Fibroblast of lung (primary cell): ENCODE measurements at regions not wholly inside any gene's neighbourhood (a gene's known extent, or its start where the extent isn't known, plus 50 kb on each side); places are given as distances from the start of the nearest gene placed in this dataset.

Experiments used
- EZH2 ChIP-seq: IDR thresholded peaks from 2 replicates; pipeline ENCODE4 v1.5.1; 2012; ENCODE audit warnings: low read length, control low read depth, mild to moderate bottlenecking; ENCODE audit errors: missing control alignments
- TF ChIP-seq, protein P1 (sequence below), 2 donors: IDR thresholded peaks in 1 of 2; conservative IDR thresholded peaks in 1 of 2; 1 replicate in 1 of 2; 2 replicates in 1 of 2; pipeline ENCODE4 v1.5.1; 2011 to 2012; ENCODE audit warnings: low read length in 2 of 2, control low read depth in 1 of 2, inconsistent platforms in 1 of 2, low read depth in 1 of 2, mild to moderate bottlenecking in 1 of 2

DNA sequence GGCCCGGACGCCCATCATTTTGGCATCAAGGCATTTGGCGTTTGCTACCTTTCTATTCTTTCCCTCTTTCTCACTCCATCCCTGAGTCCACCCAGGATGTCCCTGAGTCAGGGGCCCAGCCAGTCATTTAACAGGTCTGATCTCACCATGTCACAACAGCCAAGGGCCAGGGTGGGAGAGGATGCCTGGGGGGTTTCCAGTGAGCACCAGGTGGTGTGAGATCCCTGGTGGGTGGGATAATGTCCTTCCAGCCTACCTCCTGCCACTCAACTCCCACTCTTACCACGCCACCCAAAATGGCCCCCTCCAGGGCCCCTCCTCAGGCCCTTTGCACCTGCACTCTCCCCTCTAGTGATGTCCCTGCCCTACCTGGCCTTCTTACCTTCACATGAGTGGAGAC is 310.8 kb downstream of the BCL11B start:
- TF ChIP-seq, protein P1, sequence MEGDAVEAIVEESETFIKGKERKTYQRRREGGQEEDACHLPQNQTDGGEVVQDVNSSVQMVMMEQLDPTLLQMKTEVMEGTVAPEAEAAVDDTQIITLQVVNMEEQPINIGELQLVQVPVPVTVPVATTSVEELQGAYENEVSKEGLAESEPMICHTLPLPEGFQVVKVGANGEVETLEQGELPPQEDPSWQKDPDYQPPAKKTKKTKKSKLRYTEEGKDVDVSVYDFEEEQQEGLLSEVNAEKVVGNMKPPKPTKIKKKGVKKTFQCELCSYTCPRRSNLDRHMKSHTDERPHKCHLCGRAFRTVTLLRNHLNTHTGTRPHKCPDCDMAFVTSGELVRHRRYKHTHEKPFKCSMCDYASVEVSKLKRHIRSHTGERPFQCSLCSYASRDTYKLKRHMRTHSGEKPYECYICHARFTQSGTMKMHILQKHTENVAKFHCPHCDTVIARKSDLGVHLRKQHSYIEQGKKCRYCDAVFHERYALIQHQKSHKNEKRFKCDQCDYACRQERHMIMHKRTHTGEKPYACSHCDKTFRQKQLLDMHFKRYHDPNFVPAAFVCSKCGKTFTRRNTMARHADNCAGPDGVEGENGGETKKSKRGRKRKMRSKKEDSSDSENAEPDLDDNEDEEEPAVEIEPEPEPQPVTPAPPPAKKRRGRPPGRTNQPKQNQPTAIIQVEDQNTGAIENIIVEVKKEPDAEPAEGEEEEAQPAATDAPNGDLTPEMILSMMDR (conservative IDR thresholded peaks at IDR 0.05 in 1 of 2, IDR thresholded peaks at IDR 0.05 in 1 of 2; ENCODE audit: low read depth in 1 of 2, low read length in 2 of 2): no peak
- TF ChIP-seq EZH2: no peak
